ENCODE measurements at regions not wholly inside any gene's neighbourhood (a gene's known extent, or its start where the extent isn't known, plus 50 kb on each side); places are given as distances from the start of the nearest gene placed in this dataset.

- TF ChIP-seq CREB1 (IDR thresholded peaks at IDR 0.05; ENCODE audit: low read depth) (no peak), KDM1A (IDR thresholded peaks at IDR 0.05; ENCODE audit: borderline replicate concordance) (no peak)
These were observed 2884.6 kb upstream of the PCDH20 start for GRCh38 chr13:64300239-64300638.
